ENCODE measurements at regions not wholly inside any gene's neighbourhood (a gene's known extent, or its start where the extent isn't known, plus 50 kb on each side); places are given as distances from the start of the nearest gene placed in this dataset.

GRCh38 chr20:56806952-56807517 lies 177.9 kb downstream of the TFAP2C start:
- ChIA-PET POLR2A (ENCODE audit: low non-redundant PET) (no interaction called here), CTCF (no interaction called here)
- H3K9me3 ChIP-seq (ENCODE audit: low read depth, low read length, poor library complexity, severe bottlenecking) = no peaks in the 10 kb centered on the region
- H3K27me3 ChIP-seq (replicated peaks; ENCODE audit: insufficient read depth, low read depth, low read length, poor library complexity) = peaks cover 44% of the 10 kb centered on the region
- BruUV-seq (replicated peaks) = no TSS peak
- TF ChIP-seq EZH2 (IDR thresholded peaks at IDR 0.05; ENCODE audit: borderline replicate concordance, low read depth, low read length, poor library complexity, severe bottlenecking) = no peak
- TF ChIP-seq CTCF (conservative IDR thresholded peaks at IDR 0.05; ENCODE audit: low read depth, low read length) = no peak
- DNase-seq (ENCODE audit: low spot score) = no peak
- H3K36me3 ChIP-seq (ENCODE audit: insufficient read depth, low read length, poor library complexity, severe bottlenecking) = no peaks in the 10 kb centered on the region
- H3K4me3 ChIP-seq (ENCODE audit: low read depth, low read length, poor library complexity, severe bottlenecking) = no peak overlapping the region
- intact Hi-C loops (cut with micrococcal nuclease; ENCODE audit: unreplicated experiment) = no loop called here
- no peak overlapping the region for H3K27ac ChIP-seq (ENCODE audit: low read depth, low read length, poor library complexity, severe bottlenecking)
- H3K4me1 ChIP-seq (ENCODE audit: insufficient read depth, low read length, poor library complexity, severe bottlenecking) = no peaks in the 10 kb centered on the region

- no TSS peak for BruUV-seq (replicated peaks)
- DNase-seq (ENCODE audit: low spot score) = no peak
- no peaks in the 10 kb centered on the region for H3K9me3 ChIP-seq (ENCODE audit: low read depth, low read length, poor library complexity, severe bottlenecking)
- no peaks in the 10 kb centered on the region for H3K36me3 ChIP-seq (ENCODE audit: insufficient read depth, low read length, poor library complexity, severe bottlenecking)
- POLR2A ChIA-PET (ENCODE audit: low non-redundant PET) = no interaction called here
- no peaks in the 10 kb centered on the region for H3K4me1 ChIP-seq (ENCODE audit: insufficient read depth, low read length, poor library complexity, severe bottlenecking)
- H3K27ac ChIP-seq (ENCODE audit: low read depth, low read length, poor library complexity, severe bottlenecking) = no peak overlapping the region
- CTCF ChIA-PET = no interaction called here
- no peak overlapping the region for H3K4me3 ChIP-seq (ENCODE audit: low read depth, low read length, poor library complexity, severe bottlenecking)
- peaks cover 32% of the 10 kb centered on the region for H3K27me3 ChIP-seq (replicated peaks; ENCODE audit: insufficient read depth, low read depth, low read length, poor library complexity)
- TF ChIP-seq EZH2 (IDR thresholded peaks at IDR 0.05; ENCODE audit: borderline replicate concordance, low read depth, low read length, poor library complexity, severe bottlenecking) (no peak), CTCF (conservative IDR thresholded peaks at IDR 0.05; ENCODE audit: low read depth, low read length) (no peak)
- intact Hi-C loops (cut with micrococcal nuclease; ENCODE audit: unreplicated experiment) = no loop called here
These were observed 179.1 kb downstream of the TFAP2C start for GRCh38 chr20:56808117-56808725.

- DNase-seq (ENCODE audit: low spot score) = no peak
- Histone ChIP-seq H3K4me3 (ENCODE audit: low read depth, low read length, poor library complexity, severe bottlenecking) (no peak overlapping the region), H3K36me3 (ENCODE audit: insufficient read depth, low read length, poor library complexity, severe bottlenecking) (no peaks in the 10 kb centered on the region), H3K9me3 (ENCODE audit: low read depth, low read length, poor library complexity, severe bottlenecking) (no peaks in the 10 kb centered on the region), H3K4me1 (ENCODE audit: insufficient read depth, low read length, poor library complexity, severe bottlenecking) (no peaks in the 10 kb centered on the region), H3K27ac (ENCODE audit: low read depth, low read length, poor library complexity, severe bottlenecking) (no peak overlapping the region), H3K27me3 (replicated peaks; ENCODE audit: insufficient read depth, low read depth, low read length, poor library complexity) (peaks cover 31% of the 10 kb centered on the region)
- ChIA-PET CTCF (no interaction called here), POLR2A (ENCODE audit: low non-redundant PET) (no interaction called here)
- TF ChIP-seq EZH2 (IDR thresholded peaks at IDR 0.05; ENCODE audit: borderline replicate concordance, low read depth, low read length, poor library complexity, severe bottlenecking) (no peak), CTCF (conservative IDR thresholded peaks at IDR 0.05; ENCODE audit: low read depth, low read length) (no peak)
- no TSS peak for BruUV-seq (replicated peaks)
- intact Hi-C loops (cut with micrococcal nuclease; ENCODE audit: unreplicated experiment) = no loop called here
These were observed 179.6 kb downstream of the TFAP2C start for GRCh38 chr20:56808732-56809131.
